ENCODE measurements at regions not wholly inside any gene's neighbourhood (a gene's known extent, or its start where the extent isn't known, plus 50 kb on each side); places are given as distances from the start of the nearest gene placed in this dataset.

GRCh38 chr3:177525987-177526712 is 328.9 kb upstream of the TBL1XR1 start:
- no peak for DNase-seq
- no peaks in the 10 kb centered on the region for H3K36me3 Mint-ChIP-seq (ENCODE audit: insufficient read depth, unreplicated experiment)
- no peaks in the 10 kb centered on the region for H3K27me3 Mint-ChIP-seq (ENCODE audit: insufficient read depth, unreplicated experiment)
- peaks cover 8% of the 10 kb centered on the region for H3K4me1 Mint-ChIP-seq (ENCODE audit: low read depth, unreplicated experiment)
- BruUV-seq (replicated peaks): no TSS peak
- ChIA-PET POLR2A (no interaction called here), CTCF (no interaction called here)
- Histone ChIP-seq H3K9me3 (no peaks in the 10 kb centered on the region), H3K27me3 (replicated peaks; ENCODE audit: control insufficient read depth, insufficient read depth, low read length) (no peaks in the 10 kb centered on the region), H3K36me3 (ENCODE audit: control insufficient read depth, insufficient read depth, low read length) (no peaks in the 10 kb centered on the region), H3K4me3 (ENCODE audit: low read depth, low read length) (no peak overlapping the region), H3K4me1 (peaks cover 20% of the 10 kb centered on the region; the same call in 1 of the 2 replicates)
- H3K4me3 Mint-ChIP-seq (ENCODE audit: unreplicated experiment): no peak overlapping the region
- H3K27ac Mint-ChIP-seq (ENCODE audit: unreplicated experiment): no peak overlapping the region
- intact Hi-C loops (cut with micrococcal nuclease; ENCODE audit: unreplicated experiment): loop anchor here (2.0 kb wide), 1 partner anchor 147 kb away; no protein-coding TSS in a partner anchor
- TF ChIP-seq CTCF (IDR thresholded peaks at IDR 0.05; ENCODE audit: insufficient read depth in 1 of 2, low read depth in 1 of 2, low read length in 1 of 2, severe bottlenecking in 1 of 2, unreplicated experiment in 1 of 2): no peak
- H3K9me3 Mint-ChIP-seq (ENCODE audit: unreplicated experiment): no peaks in the 10 kb centered on the region

GRCh38 chr3:177527182-177527581 is 329.9 kb upstream of the TBL1XR1 start:
- ChIA-PET CTCF (no interaction called here), POLR2A (no interaction called here)
- Mint-ChIP-seq H3K4me1 (ENCODE audit: low read depth, unreplicated experiment) (peaks cover 8% of the 10 kb centered on the region), H3K27ac (ENCODE audit: unreplicated experiment) (no peak overlapping the region), H3K36me3 (ENCODE audit: insufficient read depth, unreplicated experiment) (no peaks in the 10 kb centered on the region), H3K4me3 (ENCODE audit: unreplicated experiment) (no peak overlapping the region), H3K9me3 (ENCODE audit: unreplicated experiment) (no peaks in the 10 kb centered on the region), H3K27me3 (ENCODE audit: insufficient read depth, unreplicated experiment) (no peaks in the 10 kb centered on the region)
- Histone ChIP-seq H3K4me1 (peaks cover 11% of the 10 kb centered on the region; the same call in 1 of the 2 replicates), H3K9me3 (no peaks in the 10 kb centered on the region), H3K27me3 (replicated peaks; ENCODE audit: control insufficient read depth, insufficient read depth, low read length) (no peaks in the 10 kb centered on the region), H3K36me3 (ENCODE audit: control insufficient read depth, insufficient read depth, low read length) (no peaks in the 10 kb centered on the region), H3K4me3 (ENCODE audit: low read depth, low read length) (no peak overlapping the region)
- intact Hi-C loops (cut with micrococcal nuclease; ENCODE audit: unreplicated experiment): no loop called here
- DNase-seq: no peak
- TF ChIP-seq CTCF (IDR thresholded peaks at IDR 0.05; ENCODE audit: insufficient read depth in 1 of 2, low read depth in 1 of 2, low read length in 1 of 2, severe bottlenecking in 1 of 2, unreplicated experiment in 1 of 2): no peak
- BruUV-seq (replicated peaks): no TSS peak

- intact Hi-C loops (cut with micrococcal nuclease; ENCODE audit: unreplicated experiment): no loop called here
- ChIA-PET CTCF (no interaction called here), POLR2A (no interaction called here)
- peaks cover 8% of the 10 kb centered on the region for H3K4me1 Mint-ChIP-seq (ENCODE audit: low read depth, unreplicated experiment)
- H3K27ac Mint-ChIP-seq (ENCODE audit: unreplicated experiment): no peak overlapping the region
- Histone ChIP-seq H3K36me3 (ENCODE audit: control insufficient read depth, insufficient read depth, low read length) (no peaks in the 10 kb centered on the region), H3K4me1 (peaks cover 10% of the 10 kb centered on the region; the same call in 1 of the 2 replicates), H3K4me3 (ENCODE audit: low read depth, low read length) (no peak overlapping the region), H3K9me3 (no peaks in the 10 kb centered on the region), H3K27me3 (replicated peaks; ENCODE audit: control insufficient read depth, insufficient read depth, low read length) (no peaks in the 10 kb centered on the region)
- H3K36me3 Mint-ChIP-seq (ENCODE audit: insufficient read depth, unreplicated experiment): no peaks in the 10 kb centered on the region
- no peak overlapping the region for H3K4me3 Mint-ChIP-seq (ENCODE audit: unreplicated experiment)
- no peaks in the 10 kb centered on the region for H3K9me3 Mint-ChIP-seq (ENCODE audit: unreplicated experiment)
- no TSS peak for BruUV-seq (replicated peaks)
- no peaks in the 10 kb centered on the region for H3K27me3 Mint-ChIP-seq (ENCODE audit: insufficient read depth, unreplicated experiment)
- no peak for TF ChIP-seq CTCF (IDR thresholded peaks at IDR 0.05; ENCODE audit: insufficient read depth in 1 of 2, low read depth in 1 of 2, low read length in 1 of 2, severe bottlenecking in 1 of 2, unreplicated experiment in 1 of 2)
- no peak for DNase-seq
These were observed 331.2 kb upstream of the TBL1XR1 start for GRCh38 chr3:177528306-177529070.

Measured in Caco-2 (cell line).